PC-3 (cell line): ENCODE measurements at regions not wholly inside any gene's neighbourhood (a gene's known extent, or its start where the extent isn't known, plus 50 kb on each side); places are given as distances from the start of the nearest gene placed in this dataset.

Experiments used
- EZH2 ChIP-seq: fragments of 300-600 bp; sonication (generic); IDR thresholded peaks from one replicate; pipeline ENCODE4 v1.6.1; 2017; ENCODE audit warnings: antibody characterized with exemption, mild to moderate bottlenecking, low read length; ENCODE audit not compliant: unreplicated experiment
- TF ChIP-seq, protein P1 (sequence below): fragments of 300-600 bp; sonication (generic); conservative IDR thresholded peaks from 2 replicates; pipeline ENCODE4 v1.5.1; 2017; ENCODE audit warnings: antibody characterized with exemption, low read depth, mild to moderate bottlenecking, low read length

DNA sequence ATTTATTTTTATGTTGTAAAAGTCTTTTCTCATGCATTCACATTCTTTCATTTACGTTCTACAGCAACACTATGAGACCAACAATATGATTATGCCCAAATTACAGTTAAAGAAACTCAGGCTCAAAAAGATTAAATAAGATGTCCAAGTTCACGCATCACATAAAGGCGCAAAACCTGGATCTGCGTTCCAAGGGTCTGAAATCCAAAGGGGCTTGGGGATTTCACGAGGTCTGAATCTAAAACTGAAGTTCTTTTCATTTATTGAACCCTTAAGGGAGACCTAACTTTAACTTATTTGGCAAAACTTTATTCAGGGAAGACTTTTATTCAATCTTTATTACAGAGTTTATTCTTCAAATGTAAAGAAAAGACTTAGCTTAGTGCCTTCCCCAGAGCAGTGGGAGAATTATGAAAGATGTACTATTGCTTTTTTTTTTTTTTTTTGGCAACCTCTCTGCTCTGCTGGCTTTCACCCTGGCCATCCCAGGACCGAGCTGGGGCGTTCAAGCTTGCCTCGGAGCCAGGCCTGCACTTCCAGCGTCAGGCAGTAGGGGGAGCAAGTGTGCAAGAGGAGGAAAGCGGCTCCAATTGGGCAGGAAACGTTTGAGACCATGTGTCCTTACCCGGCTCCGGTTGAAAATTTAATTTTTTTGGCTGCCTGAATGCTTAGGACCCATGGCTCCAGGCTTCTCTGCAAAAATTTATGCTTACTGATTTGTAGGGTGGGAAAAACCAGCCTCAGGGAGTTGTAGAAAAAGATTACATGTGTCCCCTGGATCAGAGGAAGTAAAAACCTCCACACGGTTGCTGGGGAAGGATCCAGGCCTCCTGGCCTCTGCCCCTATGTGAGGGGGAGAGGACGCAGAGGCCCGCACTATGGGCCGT, 344.3 kb upstream of the KLF3 start:
- TF ChIP-seq, protein P1, sequence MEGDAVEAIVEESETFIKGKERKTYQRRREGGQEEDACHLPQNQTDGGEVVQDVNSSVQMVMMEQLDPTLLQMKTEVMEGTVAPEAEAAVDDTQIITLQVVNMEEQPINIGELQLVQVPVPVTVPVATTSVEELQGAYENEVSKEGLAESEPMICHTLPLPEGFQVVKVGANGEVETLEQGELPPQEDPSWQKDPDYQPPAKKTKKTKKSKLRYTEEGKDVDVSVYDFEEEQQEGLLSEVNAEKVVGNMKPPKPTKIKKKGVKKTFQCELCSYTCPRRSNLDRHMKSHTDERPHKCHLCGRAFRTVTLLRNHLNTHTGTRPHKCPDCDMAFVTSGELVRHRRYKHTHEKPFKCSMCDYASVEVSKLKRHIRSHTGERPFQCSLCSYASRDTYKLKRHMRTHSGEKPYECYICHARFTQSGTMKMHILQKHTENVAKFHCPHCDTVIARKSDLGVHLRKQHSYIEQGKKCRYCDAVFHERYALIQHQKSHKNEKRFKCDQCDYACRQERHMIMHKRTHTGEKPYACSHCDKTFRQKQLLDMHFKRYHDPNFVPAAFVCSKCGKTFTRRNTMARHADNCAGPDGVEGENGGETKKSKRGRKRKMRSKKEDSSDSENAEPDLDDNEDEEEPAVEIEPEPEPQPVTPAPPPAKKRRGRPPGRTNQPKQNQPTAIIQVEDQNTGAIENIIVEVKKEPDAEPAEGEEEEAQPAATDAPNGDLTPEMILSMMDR: peak; percentile 86
- no peak for TF ChIP-seq EZH2
